Upper lobe of left lung (tissue), 4 donors: ENCODE measurements at regions not wholly inside any gene's neighbourhood (a gene's known extent, or its start where the extent isn't known, plus 50 kb on each side); places are given as distances from the start of the nearest gene placed in this dataset.

ENCODE experiments used
- CTCF ChIP-seq, 6 experiments: fragments of 450-650 bp in 4 of 6; fragments of 200-600 bp in 2 of 6; sonication (generic) in 2 of 6; IDR thresholded peaks; one replicate each; pipeline ENCODE4 v1.5.1; 2016 to 2019; ENCODE audit warnings: antibody characterized with exemption in 6 of 6
- EP300 ChIP-seq, 4 donors: sonication (generic); formaldehyde crosslinking; IDR thresholded peaks; one replicate each; pipeline ENCODE4 v1.5.1; 2017; ENCODE audit warnings: antibody characterized with exemption in 4 of 4, control low read depth in 2 of 4
- POLR2A ChIP-seq, 4 donors: fragments of 450-650 bp; IDR thresholded peaks; one replicate each; pipeline ENCODE4 v1.5.1; 2016 to 2017; ENCODE audit warnings: antibody characterized with exemption in 4 of 4, mild to moderate bottlenecking in 2 of 4
- POLR2AphosphoS5 ChIP-seq, 2 donors: sonication (generic); formaldehyde crosslinking; IDR thresholded peaks; one replicate each; pipeline ENCODE4 v1.5.1; 2017; ENCODE audit warnings: antibody characterized with exemption in 2 of 2

- TF ChIP-seq CTCF (IDR thresholded peaks at IDR 0.05) (no peak), POLR2A (IDR thresholded peaks at IDR 0.05) (no peak), POLR2AphosphoS5 (IDR thresholded peaks at IDR 0.05) (no peak), EP300 (IDR thresholded peaks at IDR 0.05) (no peak)
Observed at GRCh38 chr12:70083677-70084020, 159.6 kb upstream of the CNOT2 start.
